ENCODE measurements at regions not wholly inside any gene's neighbourhood (a gene's known extent, or its start where the extent isn't known, plus 50 kb on each side); places are given as distances from the start of the nearest gene placed in this dataset.

DNA sequence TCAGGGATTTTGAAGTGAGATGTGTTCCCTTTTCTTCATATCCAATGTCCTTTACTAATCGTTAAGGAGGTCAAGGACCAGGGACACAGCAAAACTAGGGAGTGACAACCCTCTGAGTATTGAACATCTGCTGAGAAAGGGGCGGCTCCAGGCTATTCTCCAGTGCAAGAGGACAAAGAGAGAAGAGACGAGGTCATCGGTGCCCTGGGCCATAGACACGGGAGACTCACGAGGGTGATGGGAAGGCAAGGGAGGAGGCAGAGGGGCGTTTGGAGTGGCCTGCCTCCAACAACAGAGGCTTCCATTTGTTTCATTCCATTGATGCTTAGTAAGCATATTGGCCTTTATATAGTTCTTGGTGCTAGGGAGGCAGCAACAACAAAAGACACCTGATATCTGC, 268.4 kb downstream of the CXCL12 start:
- TF ChIP-seq, protein P1, sequence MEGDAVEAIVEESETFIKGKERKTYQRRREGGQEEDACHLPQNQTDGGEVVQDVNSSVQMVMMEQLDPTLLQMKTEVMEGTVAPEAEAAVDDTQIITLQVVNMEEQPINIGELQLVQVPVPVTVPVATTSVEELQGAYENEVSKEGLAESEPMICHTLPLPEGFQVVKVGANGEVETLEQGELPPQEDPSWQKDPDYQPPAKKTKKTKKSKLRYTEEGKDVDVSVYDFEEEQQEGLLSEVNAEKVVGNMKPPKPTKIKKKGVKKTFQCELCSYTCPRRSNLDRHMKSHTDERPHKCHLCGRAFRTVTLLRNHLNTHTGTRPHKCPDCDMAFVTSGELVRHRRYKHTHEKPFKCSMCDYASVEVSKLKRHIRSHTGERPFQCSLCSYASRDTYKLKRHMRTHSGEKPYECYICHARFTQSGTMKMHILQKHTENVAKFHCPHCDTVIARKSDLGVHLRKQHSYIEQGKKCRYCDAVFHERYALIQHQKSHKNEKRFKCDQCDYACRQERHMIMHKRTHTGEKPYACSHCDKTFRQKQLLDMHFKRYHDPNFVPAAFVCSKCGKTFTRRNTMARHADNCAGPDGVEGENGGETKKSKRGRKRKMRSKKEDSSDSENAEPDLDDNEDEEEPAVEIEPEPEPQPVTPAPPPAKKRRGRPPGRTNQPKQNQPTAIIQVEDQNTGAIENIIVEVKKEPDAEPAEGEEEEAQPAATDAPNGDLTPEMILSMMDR (IDR thresholded peaks at IDR 0.05) = no peak
- TF ChIP-seq POLR2AphosphoS5 (IDR thresholded peaks at IDR 0.05; ENCODE audit: low read depth, low read length) = no peak
- TF ChIP-seq, protein P2, sequence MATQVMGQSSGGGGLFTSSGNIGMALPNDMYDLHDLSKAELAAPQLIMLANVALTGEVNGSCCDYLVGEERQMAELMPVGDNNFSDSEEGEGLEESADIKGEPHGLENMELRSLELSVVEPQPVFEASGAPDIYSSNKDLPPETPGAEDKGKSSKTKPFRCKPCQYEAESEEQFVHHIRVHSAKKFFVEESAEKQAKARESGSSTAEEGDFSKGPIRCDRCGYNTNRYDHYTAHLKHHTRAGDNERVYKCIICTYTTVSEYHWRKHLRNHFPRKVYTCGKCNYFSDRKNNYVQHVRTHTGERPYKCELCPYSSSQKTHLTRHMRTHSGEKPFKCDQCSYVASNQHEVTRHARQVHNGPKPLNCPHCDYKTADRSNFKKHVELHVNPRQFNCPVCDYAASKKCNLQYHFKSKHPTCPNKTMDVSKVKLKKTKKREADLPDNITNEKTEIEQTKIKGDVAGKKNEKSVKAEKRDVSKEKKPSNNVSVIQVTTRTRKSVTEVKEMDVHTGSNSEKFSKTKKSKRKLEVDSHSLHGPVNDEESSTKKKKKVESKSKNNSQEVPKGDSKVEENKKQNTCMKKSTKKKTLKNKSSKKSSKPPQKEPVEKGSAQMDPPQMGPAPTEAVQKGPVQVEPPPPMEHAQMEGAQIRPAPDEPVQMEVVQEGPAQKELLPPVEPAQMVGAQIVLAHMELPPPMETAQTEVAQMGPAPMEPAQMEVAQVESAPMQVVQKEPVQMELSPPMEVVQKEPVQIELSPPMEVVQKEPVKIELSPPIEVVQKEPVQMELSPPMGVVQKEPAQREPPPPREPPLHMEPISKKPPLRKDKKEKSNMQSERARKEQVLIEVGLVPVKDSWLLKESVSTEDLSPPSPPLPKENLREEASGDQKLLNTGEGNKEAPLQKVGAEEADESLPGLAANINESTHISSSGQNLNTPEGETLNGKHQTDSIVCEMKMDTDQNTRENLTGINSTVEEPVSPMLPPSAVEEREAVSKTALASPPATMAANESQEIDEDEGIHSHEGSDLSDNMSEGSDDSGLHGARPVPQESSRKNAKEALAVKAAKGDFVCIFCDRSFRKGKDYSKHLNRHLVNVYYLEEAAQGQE (IDR thresholded peaks at IDR 0.05; ENCODE audit: insufficient read depth in 1 of 2, low read depth in 2 of 2, low read length in 1 of 2) = no peak
- no peak for TF ChIP-seq TCF7L2 (IDR thresholded peaks at IDR 0.05; ENCODE audit: low read depth, low read length)
- no peak for TF ChIP-seq SIN3A (IDR thresholded peaks at IDR 0.05; ENCODE audit: borderline replicate concordance, insufficient read depth, low read depth, low read length)
